WTC11 (cell line): ENCODE measurements at regions not wholly inside any gene's neighbourhood (a gene's known extent, or its start where the extent isn't known, plus 50 kb on each side); places are given as distances from the start of the nearest gene placed in this dataset.
A peak's percentile ranks its signal among the peaks of the same experiment; 100 is the strongest.

Experiments used
- ATAC-seq: fragments of 200-7000 bp; cut with Tn5 transposase; 2 replicates; pipeline ENCODE4 v1.10.0; 2021; ENCODE audit warnings: mild to moderate bottlenecking, moderate library complexity
- CTCF ChIA-PET: fragments of 300-600 bp; sonication (Branson Sonifier 250); formaldehyde crosslinking; loops from one replicate; lab custom pipeline; 2021; ENCODE audit warnings: antibody characterized with exemption; lab: Charles Lee
- POLR2A ChIA-PET: fragments of 350-600 bp; sonication (Branson Sonifier 250); formaldehyde crosslinking; loops from one replicate; lab custom pipeline; 2021; ENCODE audit warnings: antibody characterized with exemption; lab: Charles Lee
- DNase-seq: peaks from one replicate; pipeline ENCODE4 v3.0.0; 2021; ENCODE audit warnings: low spot score
- H3K27ac Mint-ChIP-seq: 2 replicates; pipeline ENCODE4 v1.8.0; 2021; ENCODE audit warnings: mixed read lengths
- H3K27me3 Mint-ChIP-seq: 2 replicates; pipeline ENCODE4 v1.8.0; 2021; ENCODE audit warnings: low read depth, mild to moderate bottlenecking, moderate library complexity, mixed read lengths
- H3K36me3 Mint-ChIP-seq: 2 replicates; pipeline ENCODE4 v1.8.0; 2021; ENCODE audit warnings: mixed read lengths
- H3K4me1 Mint-ChIP-seq: 2 replicates; pipeline ENCODE4 v1.8.0; 2022; ENCODE audit warnings: mixed read lengths
- H3K4me3 Mint-ChIP-seq: 2 replicates; pipeline ENCODE4 v1.8.0; 2021; ENCODE audit warnings: mild to moderate bottlenecking, moderate library complexity, mixed read lengths
- H3K9me3 Mint-ChIP-seq: 2 replicates; pipeline ENCODE4 v1.8.0; 2021; ENCODE audit warnings: mixed read lengths
- ATF1 ChIP-seq: sonication (generic); formaldehyde crosslinking; IDR thresholded peaks from 2 replicates; pipeline ENCODE4 v1.8.1; 2023; ENCODE audit warnings: mild to moderate bottlenecking, moderate library complexity, missing genetic modification reagents
- FOXK1 ChIP-seq: sonication (generic); formaldehyde crosslinking; IDR thresholded peaks from 2 replicates; pipeline ENCODE4 v1.8.0; 2022; ENCODE audit warnings: mild to moderate bottlenecking, moderate library complexity, missing genetic modification reagents
- FOXP1 ChIP-seq: sonication (generic); formaldehyde crosslinking; IDR thresholded peaks from 2 replicates; pipeline ENCODE4 v1.8.0; 2022; ENCODE audit warnings: missing genetic modification reagents, mild to moderate bottlenecking, moderate library complexity, borderline replicate concordance
- GABPB1 ChIP-seq: sonication (generic); formaldehyde crosslinking; IDR thresholded peaks from 2 replicates; pipeline ENCODE4 v1.8.1; 2023; ENCODE audit warnings: mild to moderate bottlenecking, missing genetic modification reagents
- GRHL2 ChIP-seq: fragments of 250-450 bp; sonication (Bioruptor Pico); IDR thresholded peaks from 2 replicates; pipeline ENCODE4 v1.8.0; 2022; ENCODE audit warnings: mild to moderate bottlenecking, moderate library complexity; ENCODE audit not compliant: insufficient replicate concordance, severe bottlenecking
- HMGA2 ChIP-seq: fragments of 250-450 bp; sonication (Bioruptor Pico); IDR thresholded peaks from 2 replicates; pipeline ENCODE4 v1.4.0; 2021; ENCODE audit warnings: mild to moderate bottlenecking, moderate library complexity
- JUN ChIP-seq: sonication (generic); formaldehyde crosslinking; IDR thresholded peaks from 2 replicates; pipeline ENCODE4 v1.8.0; 2023; ENCODE audit warnings: mild to moderate bottlenecking, missing genetic modification reagents
- MYBL2 ChIP-seq: sonication (generic); formaldehyde crosslinking; IDR thresholded peaks from 2 replicates; pipeline ENCODE4 v1.8.1; 2023; ENCODE audit warnings: mild to moderate bottlenecking, moderate library complexity, missing genetic modification reagents
- NR1H2 ChIP-seq: sonication (generic); formaldehyde crosslinking; IDR thresholded peaks from 2 replicates; pipeline ENCODE4 v1.9.0; 2021; ENCODE audit warnings: mild to moderate bottlenecking, moderate library complexity, missing genetic modification reagents
- NR2C2 ChIP-seq: sonication (generic); formaldehyde crosslinking; IDR thresholded peaks from 2 replicates; pipeline ENCODE4 v1.8.0; 2022; ENCODE audit warnings: mild to moderate bottlenecking, missing genetic modification reagents
- NR3C1 ChIP-seq: sonication (generic); formaldehyde crosslinking; conservative IDR thresholded peaks from 2 replicates; pipeline ENCODE4 v1.8.1; 2023; ENCODE audit warnings: low read depth, mild to moderate bottlenecking, missing genetic modification reagents
- SP1 ChIP-seq: sonication (generic); formaldehyde crosslinking; conservative IDR thresholded peaks from 2 replicates; pipeline ENCODE4 v1.8.1; 2022; ENCODE audit warnings: missing genetic modification reagents
- TEAD1 ChIP-seq: sonication (generic); formaldehyde crosslinking; IDR thresholded peaks from 2 replicates; pipeline ENCODE4 v1.8.0; 2022; ENCODE audit warnings: mild to moderate bottlenecking, missing genetic modification reagents
- TP53 ChIP-seq: sonication (generic); formaldehyde crosslinking; IDR thresholded peaks from 2 replicates; pipeline ENCODE4 v1.8.1; 2023; ENCODE audit warnings: mild to moderate bottlenecking, missing genetic modification reagents
- ZBTB21 ChIP-seq: sonication (generic); formaldehyde crosslinking; IDR thresholded peaks from 2 replicates; pipeline ENCODE4 v1.8.1; 2023; ENCODE audit warnings: mild to moderate bottlenecking, missing genetic modification reagents, borderline replicate concordance
- ZNF263 ChIP-seq: sonication (generic); formaldehyde crosslinking; IDR thresholded peaks from 2 replicates; pipeline ENCODE4 v1.8.1; 2022; ENCODE audit warnings: low read depth, mild to moderate bottlenecking, moderate library complexity, missing genetic modification reagents
- ZNF423 ChIP-seq: fragments of 250-450 bp; sonication (Bioruptor Pico); IDR thresholded peaks from 2 replicates; pipeline ENCODE4 v2.1.2; 2022; ENCODE audit warnings: mild to moderate bottlenecking, moderate library complexity
- TF ChIP-seq, protein P1 (sequence below): sonication (generic); formaldehyde crosslinking; IDR thresholded peaks from 2 replicates; pipeline ENCODE4 v1.8.0; 2022; ENCODE audit warnings: missing genetic modification reagents
- TF ChIP-seq, protein P2 (sequence below): sonication (generic); formaldehyde crosslinking; IDR thresholded peaks from 2 replicates; pipeline ENCODE4 v1.8.0; 2023; ENCODE audit warnings: mild to moderate bottlenecking, missing genetic modification reagents
- TF ChIP-seq, protein P3 (sequence below): sonication (generic); formaldehyde crosslinking; IDR thresholded peaks from 2 replicates; pipeline ENCODE4 v1.8.0; 2022; ENCODE audit warnings: mild to moderate bottlenecking, missing genetic modification reagents
- TF ChIP-seq, protein P4 (sequence below): sonication (generic); formaldehyde crosslinking; conservative IDR thresholded peaks from 2 replicates; pipeline ENCODE4 v1.8.1; 2022; ENCODE audit warnings: mild to moderate bottlenecking, missing genetic modification reagents
- TF ChIP-seq, protein P5 (sequence below): sonication (generic); formaldehyde crosslinking; IDR thresholded peaks from 2 replicates; pipeline ENCODE4 v1.8.0; 2022; ENCODE audit warnings: mild to moderate bottlenecking, missing genetic modification reagents
- TF ChIP-seq, protein P6 (sequence below): sonication (generic); formaldehyde crosslinking; IDR thresholded peaks from 2 replicates; pipeline ENCODE4 v1.8.0; 2022; ENCODE audit warnings: mild to moderate bottlenecking, missing genetic modification reagents

DNA sequence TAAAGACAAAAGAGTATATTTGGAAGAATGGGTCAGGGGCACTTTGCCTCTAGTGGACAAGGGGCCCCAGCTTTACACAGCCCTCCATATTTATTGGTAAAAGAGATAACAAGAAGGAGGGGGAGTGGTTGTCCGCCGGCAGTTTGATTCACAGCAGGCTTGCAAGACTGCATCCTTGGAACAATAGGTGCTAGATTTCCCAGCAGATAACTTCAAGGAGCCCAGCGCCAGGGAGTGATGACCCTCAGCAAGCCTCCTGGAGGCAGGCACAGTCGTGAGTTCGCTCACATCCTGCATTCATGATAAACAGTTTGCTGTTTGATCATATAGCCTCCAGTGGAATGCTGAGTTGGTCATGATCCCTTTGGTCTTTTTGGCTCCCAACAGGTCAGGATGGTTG is 67.8 kb upstream of the INCENP start (continued):
- TF ChIP-seq, protein P1, sequence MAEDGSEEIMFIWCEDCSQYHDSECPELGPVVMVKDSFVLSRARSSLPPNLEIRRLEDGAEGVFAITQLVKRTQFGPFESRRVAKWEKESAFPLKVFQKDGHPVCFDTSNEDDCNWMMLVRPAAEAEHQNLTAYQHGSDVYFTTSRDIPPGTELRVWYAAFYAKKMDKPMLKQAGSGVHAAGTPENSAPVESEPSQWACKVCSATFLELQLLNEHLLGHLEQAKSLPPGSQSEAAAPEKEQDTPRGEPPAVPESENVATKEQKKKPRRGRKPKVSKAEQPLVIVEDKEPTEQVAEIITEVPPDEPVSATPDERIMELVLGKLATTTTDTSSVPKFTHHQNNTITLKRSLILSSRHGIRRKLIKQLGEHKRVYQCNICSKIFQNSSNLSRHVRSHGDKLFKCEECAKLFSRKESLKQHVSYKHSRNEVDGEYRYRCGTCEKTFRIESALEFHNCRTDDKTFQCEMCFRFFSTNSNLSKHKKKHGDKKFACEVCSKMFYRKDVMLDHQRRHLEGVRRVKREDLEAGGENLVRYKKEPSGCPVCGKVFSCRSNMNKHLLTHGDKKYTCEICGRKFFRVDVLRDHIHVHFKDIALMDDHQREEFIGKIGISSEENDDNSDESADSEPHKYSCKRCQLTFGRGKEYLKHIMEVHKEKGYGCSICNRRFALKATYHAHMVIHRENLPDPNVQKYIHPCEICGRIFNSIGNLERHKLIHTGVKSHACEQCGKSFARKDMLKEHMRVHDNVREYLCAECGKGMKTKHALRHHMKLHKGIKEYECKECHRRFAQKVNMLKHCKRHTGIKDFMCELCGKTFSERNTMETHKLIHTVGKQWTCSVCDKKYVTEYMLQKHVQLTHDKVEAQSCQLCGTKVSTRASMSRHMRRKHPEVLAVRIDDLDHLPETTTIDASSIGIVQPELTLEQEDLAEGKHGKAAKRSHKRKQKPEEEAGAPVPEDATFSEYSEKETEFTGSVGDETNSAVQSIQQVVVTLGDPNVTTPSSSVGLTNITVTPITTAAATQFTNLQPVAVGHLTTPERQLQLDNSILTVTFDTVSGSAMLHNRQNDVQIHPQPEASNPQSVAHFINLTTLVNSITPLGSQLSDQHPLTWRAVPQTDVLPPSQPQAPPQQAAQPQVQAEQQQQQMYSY (CRISPR knock-in tag), result no peak
- TF ChIP-seq, protein P2, sequence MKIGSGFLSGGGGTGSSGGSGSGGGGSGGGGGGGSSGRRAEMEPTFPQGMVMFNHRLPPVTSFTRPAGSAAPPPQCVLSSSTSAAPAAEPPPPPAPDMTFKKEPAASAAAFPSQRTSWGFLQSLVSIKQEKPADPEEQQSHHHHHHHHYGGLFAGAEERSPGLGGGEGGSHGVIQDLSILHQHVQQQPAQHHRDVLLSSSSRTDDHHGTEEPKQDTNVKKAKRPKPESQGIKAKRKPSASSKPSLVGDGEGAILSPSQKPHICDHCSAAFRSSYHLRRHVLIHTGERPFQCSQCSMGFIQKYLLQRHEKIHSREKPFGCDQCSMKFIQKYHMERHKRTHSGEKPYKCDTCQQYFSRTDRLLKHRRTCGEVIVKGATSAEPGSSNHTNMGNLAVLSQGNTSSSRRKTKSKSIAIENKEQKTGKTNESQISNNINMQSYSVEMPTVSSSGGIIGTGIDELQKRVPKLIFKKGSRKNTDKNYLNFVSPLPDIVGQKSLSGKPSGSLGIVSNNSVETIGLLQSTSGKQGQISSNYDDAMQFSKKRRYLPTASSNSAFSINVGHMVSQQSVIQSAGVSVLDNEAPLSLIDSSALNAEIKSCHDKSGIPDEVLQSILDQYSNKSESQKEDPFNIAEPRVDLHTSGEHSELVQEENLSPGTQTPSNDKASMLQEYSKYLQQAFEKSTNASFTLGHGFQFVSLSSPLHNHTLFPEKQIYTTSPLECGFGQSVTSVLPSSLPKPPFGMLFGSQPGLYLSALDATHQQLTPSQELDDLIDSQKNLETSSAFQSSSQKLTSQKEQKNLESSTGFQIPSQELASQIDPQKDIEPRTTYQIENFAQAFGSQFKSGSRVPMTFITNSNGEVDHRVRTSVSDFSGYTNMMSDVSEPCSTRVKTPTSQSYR (CRISPR knock-in tag), result no peak
- TF ChIP-seq TEAD1 (CRISPR knock-in tag) (no peak), ATF1 (CRISPR knock-in tag) (no peak), JUN (CRISPR knock-in tag) (no peak), NR1H2 (CRISPR knock-in tag) (no peak)
- TF ChIP-seq, protein P3, sequence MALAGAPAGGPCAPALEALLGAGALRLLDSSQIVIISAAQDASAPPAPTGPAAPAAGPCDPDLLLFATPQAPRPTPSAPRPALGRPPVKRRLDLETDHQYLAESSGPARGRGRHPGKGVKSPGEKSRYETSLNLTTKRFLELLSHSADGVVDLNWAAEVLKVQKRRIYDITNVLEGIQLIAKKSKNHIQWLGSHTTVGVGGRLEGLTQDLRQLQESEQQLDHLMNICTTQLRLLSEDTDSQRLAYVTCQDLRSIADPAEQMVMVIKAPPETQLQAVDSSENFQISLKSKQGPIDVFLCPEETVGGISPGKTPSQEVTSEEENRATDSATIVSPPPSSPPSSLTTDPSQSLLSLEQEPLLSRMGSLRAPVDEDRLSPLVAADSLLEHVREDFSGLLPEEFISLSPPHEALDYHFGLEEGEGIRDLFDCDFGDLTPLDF, result no peak
- TF ChIP-seq, all 79 proteins: peak for 0

DNA sequence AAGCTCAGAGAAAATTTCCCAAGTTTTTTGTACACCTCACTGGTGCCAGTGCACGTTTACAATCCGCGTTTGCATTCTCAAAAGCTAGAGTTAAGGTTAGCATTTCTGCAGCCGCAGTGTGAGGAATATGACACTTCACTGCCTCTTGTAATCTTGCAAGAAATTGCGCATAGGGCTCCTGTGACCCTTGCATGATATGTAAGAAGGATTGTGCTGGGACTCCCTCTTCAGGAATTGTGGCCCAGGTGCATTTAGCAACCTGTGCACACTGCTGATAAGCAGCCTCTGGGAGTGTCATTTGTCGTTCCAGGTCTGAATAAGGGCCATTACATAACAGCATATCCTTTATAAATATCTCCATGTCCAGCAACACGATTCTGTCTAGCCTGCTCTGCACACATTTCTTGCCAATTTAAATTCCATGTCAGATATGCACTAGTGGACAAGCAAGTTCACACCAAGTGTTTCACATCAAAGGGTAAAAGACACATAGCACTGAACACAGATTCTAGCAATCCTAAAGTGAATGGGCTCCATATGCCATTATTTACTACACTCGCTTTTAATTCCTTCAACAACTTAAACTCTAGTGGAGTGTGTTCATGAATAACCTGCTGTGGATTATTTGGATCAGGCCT is 69.2 kb upstream of the INCENP start:
- Mint-ChIP-seq H3K36me3 (peaks cover 10% of the 10 kb centered on the region), H3K4me1 (no peaks in the 10 kb centered on the region), H3K27ac (no peak overlapping the region), H3K9me3 (peaks cover 36% of the 10 kb centered on the region), H3K27me3 (peaks cover 6% of the 10 kb centered on the region; the same call in 1 of the 2 replicates), H3K4me3 (no peak overlapping the region)
- DNase-seq, result peak; percentile 14
- CTCF ChIA-PET, result interaction anchor here (1.0 to 3.8 kb wide), 3 partner anchors 27 to 156 kb away, joined by 3 to 15 read pairs (median 7); no protein-coding TSS in a partner anchor
- ATAC-seq, result no peak
- TF ChIP-seq GABPB1 (peak; percentile 97), SP1 (CRISPR knock-in tag) (no peak)
- POLR2A ChIA-PET, result interaction anchor here (1.0 kb wide), 1 partner anchor 107 kb away, joined by 3 read pairs; no protein-coding TSS in a partner anchor

DNA sequence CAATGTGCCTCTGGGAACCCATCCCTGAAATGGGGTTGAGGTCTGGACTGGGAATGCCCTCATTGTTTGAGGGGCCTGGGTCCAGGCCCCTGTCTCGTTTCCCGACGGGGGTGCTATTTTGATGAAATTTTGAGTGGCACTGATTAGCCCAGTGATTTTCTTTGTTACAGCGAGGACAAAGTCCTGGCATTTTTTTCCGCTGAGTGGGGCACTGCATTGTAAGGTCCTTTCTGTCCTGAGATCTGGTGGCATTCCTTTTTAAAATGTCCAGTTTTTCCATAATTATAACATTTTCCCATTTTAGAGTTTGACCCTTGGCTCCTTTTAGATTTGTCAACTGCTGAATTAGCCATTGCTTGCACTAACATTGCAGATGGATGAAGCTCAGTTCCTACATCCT is 69.7 kb upstream of the INCENP start:
- Mint-ChIP-seq H3K9me3 (peaks cover 37% of the 10 kb centered on the region), H3K27me3 (peaks cover 6% of the 10 kb centered on the region; the same call in 1 of the 2 replicates), H3K27ac (no peak overlapping the region), H3K4me1 (no peaks in the 10 kb centered on the region), H3K4me3 (no peak overlapping the region), H3K36me3 (peaks cover 10% of the 10 kb centered on the region)
- POLR2A ChIA-PET, result interaction anchor here (1.0 kb wide), 1 partner anchor 106 kb away, joined by 3 read pairs; no protein-coding TSS in a partner anchor
- ATAC-seq (no peak), DNase-seq (no peak)
- no peak for TF ChIP-seq HMGA2 (CRISPR knock-in tag)
- TF ChIP-seq, protein P4, sequence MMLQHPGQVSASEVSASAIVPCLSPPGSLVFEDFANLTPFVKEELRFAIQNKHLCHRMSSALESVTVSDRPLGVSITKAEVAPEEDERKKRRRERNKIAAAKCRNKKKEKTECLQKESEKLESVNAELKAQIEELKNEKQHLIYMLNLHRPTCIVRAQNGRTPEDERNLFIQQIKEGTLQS (CRISPR knock-in tag), result no peak
- no peak for TF ChIP-seq TP53
- no peak for TF ChIP-seq ZBTB21 (CRISPR knock-in tag)
- TF ChIP-seq MYBL2 (CRISPR knock-in tag), result no peak
- TF ChIP-seq TEAD1 (CRISPR knock-in tag), result no peak
- no peak for TF ChIP-seq ATF1 (CRISPR knock-in tag)
- no peak for TF ChIP-seq FOXP1 (CRISPR knock-in tag)
- no peak for TF ChIP-seq NR2C2 (CRISPR knock-in tag)
- TF ChIP-seq, protein P5, sequence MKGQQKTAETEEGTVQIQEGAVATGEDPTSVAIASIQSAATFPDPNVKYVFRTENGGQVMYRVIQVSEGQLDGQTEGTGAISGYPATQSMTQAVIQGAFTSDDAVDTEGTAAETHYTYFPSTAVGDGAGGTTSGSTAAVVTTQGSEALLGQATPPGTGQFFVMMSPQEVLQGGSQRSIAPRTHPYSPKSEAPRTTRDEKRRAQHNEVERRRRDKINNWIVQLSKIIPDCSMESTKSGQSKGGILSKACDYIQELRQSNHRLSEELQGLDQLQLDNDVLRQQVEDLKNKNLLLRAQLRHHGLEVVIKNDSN (CRISPR knock-in tag), result no peak
- TF ChIP-seq FOXK1 (CRISPR knock-in tag), result no peak
- no peak for TF ChIP-seq ZNF263
- TF ChIP-seq, protein P6, sequence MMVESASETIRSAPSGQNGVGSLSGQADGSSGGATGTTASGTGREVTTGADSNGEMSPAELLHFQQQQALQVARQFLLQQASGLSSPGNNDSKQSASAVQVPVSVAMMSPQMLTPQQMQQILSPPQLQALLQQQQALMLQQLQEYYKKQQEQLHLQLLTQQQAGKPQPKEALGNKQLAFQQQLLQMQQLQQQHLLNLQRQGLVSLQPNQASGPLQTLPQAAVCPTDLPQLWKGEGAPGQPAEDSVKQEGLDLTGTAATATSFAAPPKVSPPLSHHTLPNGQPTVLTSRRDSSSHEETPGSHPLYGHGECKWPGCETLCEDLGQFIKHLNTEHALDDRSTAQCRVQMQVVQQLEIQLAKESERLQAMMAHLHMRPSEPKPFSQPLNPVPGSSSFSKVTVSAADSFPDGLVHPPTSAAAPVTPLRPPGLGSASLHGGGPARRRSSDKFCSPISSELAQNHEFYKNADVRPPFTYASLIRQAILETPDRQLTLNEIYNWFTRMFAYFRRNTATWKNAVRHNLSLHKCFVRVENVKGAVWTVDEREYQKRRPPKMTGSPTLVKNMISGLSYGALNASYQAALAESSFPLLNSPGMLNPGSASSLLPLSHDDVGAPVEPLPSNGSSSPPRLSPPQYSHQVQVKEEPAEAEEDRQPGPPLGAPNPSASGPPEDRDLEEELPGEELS (CRISPR knock-in tag), result no peak
- TF ChIP-seq GRHL2 (CRISPR knock-in tag), result no peak
- TF ChIP-seq NR3C1 (CRISPR knock-in tag), result no peak
- no peak for TF ChIP-seq ZNF423 (CRISPR knock-in tag)
- CTCF ChIA-PET, result interaction anchor here (1.0 to 3.8 kb wide), 3 partner anchors 28 to 156 kb away, joined by 3 to 15 read pairs (median 7); no protein-coding TSS in a partner anchor
